GM21367 (cell line): ENCODE measurements at regions not wholly inside any gene's neighbourhood (a gene's known extent, or its start where the extent isn't known, plus 50 kb on each side); places are given as distances from the start of the nearest gene placed in this dataset.

Source experiments
- ATAC-seq: cut with Tn5 transposase; IDR thresholded peaks from one replicate; pipeline ENCODE4 v1.9.1; 2021; ENCODE audit not compliant: unreplicated experiment

DNA sequence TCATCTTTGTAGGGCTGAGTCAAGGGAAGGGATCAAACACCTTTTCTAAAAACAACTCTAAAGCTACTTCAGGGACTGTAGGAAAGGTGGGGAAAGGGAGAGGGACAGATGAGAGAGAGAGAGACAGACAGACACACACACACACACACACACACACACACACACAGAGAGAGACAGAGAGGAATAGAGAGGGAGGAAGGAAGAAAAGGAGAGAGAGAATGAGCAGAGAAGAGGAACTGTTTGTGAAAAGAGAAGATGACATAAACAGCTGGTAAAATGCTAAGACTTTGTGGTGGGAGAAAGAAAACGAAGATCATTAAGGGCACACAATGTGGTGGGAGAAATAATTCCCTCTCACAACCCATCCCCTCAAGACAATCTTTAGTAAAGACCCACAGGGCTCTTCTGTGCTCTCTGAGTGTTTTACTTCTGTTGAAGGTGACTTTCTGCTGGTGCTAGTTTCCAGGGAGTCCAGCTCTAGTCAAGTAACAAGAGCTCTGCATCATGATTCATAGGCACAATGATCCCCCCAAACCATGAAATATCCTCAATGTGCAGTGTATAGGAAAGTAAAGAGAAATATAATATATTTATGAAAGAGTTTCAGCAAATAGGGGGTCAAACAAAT lies 77.2 kb upstream of the STK17B start:
- no peak for ATAC-seq

DNA sequence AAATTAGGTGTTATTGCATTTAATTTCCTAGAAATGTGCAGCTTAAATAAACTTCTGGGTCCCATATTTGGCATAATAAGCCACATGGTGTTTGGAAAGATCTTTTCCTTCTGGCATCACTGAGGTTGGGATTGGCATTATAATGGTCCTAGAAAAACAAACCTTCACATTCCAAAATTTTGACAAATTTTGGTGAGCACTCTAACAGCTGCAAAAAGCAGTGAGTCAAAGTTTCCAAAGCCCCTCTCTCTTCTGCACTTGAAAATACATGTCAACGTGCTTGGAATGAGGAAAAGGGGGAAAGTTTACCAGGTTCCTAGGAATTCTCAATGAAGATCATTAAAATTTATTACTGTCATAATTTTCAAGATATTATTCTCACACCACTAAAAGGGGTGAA lies 77.8 kb upstream of the STK17B start:
- no peak for ATAC-seq

- ATAC-seq, result peak; percentile 79
Measured at GRCh38 chr2:196249860-196250259, 78.5 kb upstream of the STK17B start.

DNA sequence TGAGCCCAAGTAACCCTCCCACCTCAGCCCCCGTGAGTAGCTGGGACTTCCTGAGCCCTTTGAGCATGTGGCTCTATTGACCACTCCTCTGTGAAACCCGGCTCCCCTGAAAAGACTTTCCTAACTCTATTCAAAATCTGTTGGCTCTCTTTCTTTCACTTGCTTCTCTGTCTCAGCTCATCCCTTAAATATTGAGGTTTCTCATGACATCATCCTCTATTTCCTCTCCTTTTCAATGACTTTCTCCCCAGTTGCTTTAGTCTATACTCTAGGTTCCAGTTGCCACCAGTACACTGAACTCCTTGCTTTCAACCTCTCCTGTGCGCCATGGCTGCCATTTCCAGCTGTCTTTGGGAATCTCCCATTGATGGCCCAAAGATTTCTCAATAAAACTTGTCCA lies 79.8 kb upstream of the STK17B start:
- ATAC-seq, result no peak

DNA sequence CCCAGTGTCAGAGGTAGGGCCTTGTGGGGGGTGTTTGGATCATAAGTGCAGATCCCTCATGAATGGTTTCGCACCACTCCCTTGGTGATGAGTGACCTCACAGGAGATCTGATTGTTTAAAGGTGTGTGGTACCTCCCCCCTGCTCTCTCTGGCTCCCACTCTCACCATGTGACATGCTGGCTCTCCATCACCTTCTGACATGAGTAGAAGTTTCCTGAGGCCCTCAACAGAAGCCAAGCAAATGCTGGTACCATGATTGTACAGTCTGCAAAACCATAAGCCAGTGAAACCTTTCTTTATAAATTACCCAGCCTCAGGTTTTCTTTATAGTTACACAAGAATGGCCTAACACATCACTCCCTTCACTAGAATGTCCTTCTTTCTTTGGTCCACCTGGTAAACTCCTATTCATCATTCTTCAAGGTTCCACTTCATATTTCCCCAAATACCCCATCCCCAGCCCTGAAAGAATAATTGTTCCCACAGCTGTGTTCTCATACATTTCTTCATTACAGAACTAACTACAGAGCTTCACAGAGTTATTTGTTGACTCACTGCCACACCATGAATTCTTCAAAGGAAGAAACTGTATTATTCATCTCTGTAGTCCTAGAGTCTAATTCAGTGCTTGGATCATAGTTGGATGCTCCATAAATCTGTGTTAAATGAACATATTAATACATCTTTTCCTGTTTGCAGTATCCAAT lies 81.2 kb upstream of the STK17B start:
- ATAC-seq, result no peak

- ATAC-seq, result no peak
Measured at GRCh38 chr2:196253116-196253480, 81.7 kb upstream of the STK17B start.

- ATAC-seq, result no peak
Measured at GRCh38 chr2:196256585-196256984, 85.2 kb upstream of the STK17B start.

DNA sequence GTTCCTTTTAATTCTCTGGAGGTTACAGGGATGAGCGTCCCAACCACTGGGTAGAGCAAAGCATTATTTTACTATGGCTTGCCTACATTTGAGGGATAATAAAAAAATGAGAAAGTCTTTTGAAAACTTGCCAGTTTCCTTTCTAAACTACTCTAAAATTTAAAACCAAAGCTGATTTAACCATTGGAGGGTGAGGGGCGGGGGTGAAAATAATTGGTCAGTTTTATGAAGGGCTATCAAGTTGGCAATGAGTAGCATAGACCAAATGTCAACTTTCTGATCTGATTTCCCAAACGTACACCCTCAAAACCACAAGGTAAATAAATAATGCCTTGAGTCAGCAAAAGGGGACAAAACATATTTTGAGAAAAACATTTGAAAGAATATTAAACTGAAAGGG lies 85.7 kb upstream of the STK17B start:
- ATAC-seq, result no peak

- no peak for ATAC-seq
Measured at GRCh38 chr2:196258407-196258806, 87.0 kb upstream of the STK17B start.

- ATAC-seq, result no peak
Measured at GRCh38 chr2:196259507-196260481, 88.4 kb upstream of the STK17B start.

GRCh38 chr2:196260546-196260945 lies 89.2 kb upstream of the STK17B start:
- ATAC-seq, result no peak

DNA sequence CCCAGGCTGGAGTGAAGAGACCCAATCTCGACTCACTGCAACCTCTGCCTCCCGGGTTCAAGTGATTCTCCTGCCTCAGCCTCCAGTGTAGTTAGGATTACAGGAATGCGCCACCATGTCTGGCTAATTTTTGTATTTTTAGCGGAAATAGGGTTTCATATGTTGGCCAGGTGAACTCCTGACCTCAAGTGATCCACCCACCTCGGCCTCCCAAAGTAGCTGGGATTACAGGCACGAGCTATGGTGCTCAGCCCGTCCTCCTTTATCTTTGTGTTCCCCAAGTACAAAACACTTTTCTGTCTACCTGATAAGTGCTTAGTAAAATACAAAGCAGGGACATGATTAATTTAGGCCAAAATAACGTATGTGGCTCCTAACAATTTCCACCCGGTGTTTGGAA lies 91.2 kb upstream of the STK17B start:
- ATAC-seq, result no peak

- ATAC-seq, result peak; percentile 96
Measured at GRCh38 chr2:196263181-196263747, 91.9 kb upstream of the STK17B start.

DNA sequence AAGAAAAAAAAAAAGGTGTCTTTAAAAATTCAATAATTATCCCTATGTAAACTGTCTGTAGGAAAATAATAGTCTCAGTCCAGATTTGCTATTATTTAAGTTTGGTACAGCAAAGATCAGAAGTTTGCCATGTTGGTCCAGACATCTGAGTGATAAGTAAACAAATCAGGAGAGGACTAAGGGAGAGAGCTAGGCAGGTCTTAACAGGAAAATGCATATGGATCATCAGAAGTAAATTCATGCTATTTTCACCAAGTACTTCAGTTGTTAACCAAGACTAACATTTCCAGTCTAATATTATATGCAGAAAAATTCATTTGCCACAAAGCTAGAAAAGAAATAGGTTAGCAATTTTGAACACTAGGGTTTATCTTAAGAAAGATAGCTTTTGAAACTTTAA lies 95.0 kb upstream of the STK17B start:
- ATAC-seq, result no peak

DNA sequence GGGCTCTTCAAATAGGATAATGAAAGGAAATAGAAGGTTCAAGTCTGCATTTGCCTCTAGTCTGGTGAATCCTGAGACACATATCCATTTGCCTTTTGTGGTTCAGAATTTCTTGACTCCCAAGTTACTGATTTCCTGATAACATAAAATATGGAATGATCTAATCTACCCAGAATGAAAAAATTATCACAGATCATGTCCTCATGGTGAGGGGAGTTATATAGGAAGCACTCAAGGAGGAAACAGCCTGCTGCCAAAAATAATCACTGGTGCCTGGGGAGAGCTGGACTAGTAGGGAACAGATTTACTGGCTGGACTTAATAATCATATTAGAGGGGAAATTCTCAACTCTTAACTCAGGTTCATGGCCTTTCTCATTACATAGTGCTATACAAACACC lies 95.5 kb upstream of the STK17B start:
- ATAC-seq, result no peak

GRCh38 chr2:196268025-196268424 lies 96.6 kb upstream of the STK17B start:
- no peak for ATAC-seq

GRCh38 chr2:196268538-196269338 lies 97.4 kb upstream of the STK17B start:
- ATAC-seq, result no peak

DNA sequence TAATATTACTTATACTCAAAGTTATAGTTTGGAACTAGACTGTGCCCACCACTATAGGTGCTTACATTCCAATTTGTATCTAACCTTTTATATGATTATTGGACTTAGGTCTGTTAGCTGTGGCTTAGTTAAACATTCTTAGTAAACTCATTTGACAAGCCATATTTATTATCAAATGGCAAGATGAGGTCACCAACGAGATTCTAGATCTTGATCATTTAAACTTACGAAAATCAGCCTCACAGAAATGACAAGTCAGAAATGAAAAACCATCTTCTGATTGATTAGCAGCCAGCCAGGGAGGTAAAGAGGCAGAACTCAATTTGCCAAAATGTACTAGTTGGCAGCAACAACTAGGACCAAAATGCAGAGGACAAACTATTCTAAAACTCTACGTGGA lies 100.4 kb upstream of the STK17B start:
- ATAC-seq, result no peak

DNA sequence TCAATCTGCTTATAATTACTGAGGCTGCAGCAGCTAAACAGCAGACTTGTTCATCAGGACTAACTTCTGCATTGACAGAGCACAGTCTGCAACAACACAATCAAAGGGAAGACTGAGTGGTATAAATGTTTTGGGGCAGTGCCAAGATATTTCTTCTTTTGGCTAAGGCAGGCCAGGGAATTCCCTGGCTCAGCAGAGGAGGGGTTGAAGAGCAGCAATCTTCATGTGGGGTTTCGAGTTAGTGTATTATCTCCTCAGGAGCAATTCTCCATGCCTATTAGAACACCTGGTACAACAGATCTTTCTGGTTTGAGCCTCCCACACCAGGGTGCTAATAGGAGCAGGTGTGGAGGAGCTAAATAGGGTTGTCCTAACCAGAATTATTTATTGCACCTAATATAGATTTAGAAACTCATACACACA lies 103.0 kb upstream of the STK17B start:
- peak; percentile 42 for ATAC-seq

DNA sequence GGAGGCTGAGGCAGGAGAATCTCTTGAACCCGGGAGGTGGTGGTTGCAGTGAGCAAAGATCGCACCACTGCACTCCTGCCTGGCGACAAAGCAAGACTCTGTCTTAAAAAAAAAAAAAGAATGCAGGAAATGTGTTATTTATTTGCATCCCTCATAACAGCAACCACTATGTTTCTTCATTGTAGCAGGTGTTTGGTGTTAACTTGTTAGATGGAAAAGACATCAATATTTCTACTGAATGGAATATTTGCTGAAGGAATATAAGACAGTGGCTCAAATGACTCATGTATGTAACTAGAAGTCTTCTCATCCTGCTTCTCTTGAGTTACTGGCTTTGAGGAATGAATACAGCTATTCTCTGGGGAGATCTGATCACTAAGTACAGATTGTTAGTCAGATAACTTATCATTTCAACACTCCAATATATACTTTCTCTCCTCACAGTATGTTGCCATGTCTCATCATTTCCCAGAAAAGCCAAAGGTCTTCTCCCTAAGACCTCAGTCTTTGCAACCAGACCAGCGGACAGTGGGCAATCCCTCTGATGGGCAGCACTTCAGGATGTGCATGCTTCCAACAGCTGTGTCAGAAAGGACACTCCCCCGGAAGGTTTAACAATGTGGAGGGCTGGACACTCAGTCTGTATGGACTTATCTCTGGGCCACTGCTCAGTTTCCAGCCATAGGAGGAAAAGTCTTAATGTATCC lies 104.4 kb upstream of the STK17B start:
- ATAC-seq, result no peak
